Endothelial cell of umbilical vein (primary cell): ENCODE measurements at regions not wholly inside any gene's neighbourhood (a gene's known extent, or its start where the extent isn't known, plus 50 kb on each side); places are given as distances from the start of the nearest gene placed in this dataset.

Experiments used
- CTCF ChIP-seq, 2 donors: IDR thresholded peaks; 1 replicate in 1 of 2; 2 replicates in 1 of 2; pipeline ENCODE4 v1.5.1; 2011; ENCODE audit warnings: low read length in 2 of 2, mild to moderate bottlenecking in 2 of 2, moderate library complexity in 2 of 2, control low read depth in 1 of 2, inconsistent platforms in 1 of 2, low read depth in 1 of 2; ENCODE audit not compliant: insufficient read depth in 1 of 2; ENCODE audit errors: extremely low read depth in 1 of 2
- EZH2 ChIP-seq: IDR thresholded peaks from 2 replicates; pipeline ENCODE4 v1.6.1; 2012; ENCODE audit warnings: borderline replicate concordance, low read depth, mild to moderate bottlenecking, moderate library complexity, low read length, inconsistent platforms; ENCODE audit not compliant: severe bottlenecking
- FOS ChIP-seq: IDR thresholded peaks from 2 replicates; pipeline ENCODE4 v1.6.1; 2011; ENCODE audit warnings: mild to moderate bottlenecking, low read length, moderate library complexity, borderline replicate concordance; ENCODE audit not compliant: insufficient read depth
- GATA2 ChIP-seq: IDR thresholded peaks from 2 replicates; pipeline ENCODE4 v1.7.0; 2011; ENCODE audit warnings: low read depth, mild to moderate bottlenecking, moderate library complexity, mixed read lengths, low read length; ENCODE audit not compliant: insufficient read length, insufficient read depth
- JUN ChIP-seq: IDR thresholded peaks from 2 replicates; pipeline ENCODE4 v1.6.1; 2011; ENCODE audit warnings: borderline replicate concordance, low read depth; ENCODE audit not compliant: insufficient read length, insufficient read depth
- MAX ChIP-seq: IDR thresholded peaks from 2 replicates; pipeline ENCODE4 v1.6.1; 2011; ENCODE audit not compliant: insufficient read depth, insufficient read length
- MYC ChIP-seq: IDR thresholded peaks from one replicate; pipeline ENCODE4 v1.6.1; 2011; ENCODE audit warnings: mild to moderate bottlenecking, low read depth, low read length
- POLR2A ChIP-seq: IDR thresholded peaks from 2 replicates; pipeline ENCODE4 v1.6.1; 2012; ENCODE audit warnings: low read depth, mild to moderate bottlenecking, control low read depth, low read length
- POLR2AphosphoS5 ChIP-seq: IDR thresholded peaks from 2 replicates; pipeline ENCODE4 v1.6.1; 2012; ENCODE audit warnings: low read depth, mild to moderate bottlenecking, control low read depth, low read length, moderate library complexity; ENCODE audit not compliant: insufficient read depth

GRCh38 chr16:48956620-48957019 is 325.0 kb downstream of the CBLN1 start:
- no peak for TF ChIP-seq JUN
- TF ChIP-seq CTCF (IDR thresholded peaks at IDR 0.05; ENCODE audit: extremely low read depth in 1 of 2, insufficient read depth in 1 of 2, low read depth in 1 of 2, low read length in 2 of 2), result no peak
- no peak for TF ChIP-seq POLR2AphosphoS5
- no peak for TF ChIP-seq MAX
- TF ChIP-seq POLR2A, result no peak
- TF ChIP-seq GATA2, result no peak
- no peak for TF ChIP-seq EZH2
- no peak for TF ChIP-seq FOS
- TF ChIP-seq MYC, result no peak
